OCI-LY7 (cell line): ENCODE measurements at regions not wholly inside any gene's neighbourhood (a gene's known extent, or its start where the extent isn't known, plus 50 kb on each side); places are given as distances from the start of the nearest gene placed in this dataset.
"Not testable (repeated sequence)": the region's sequence is repeated elsewhere in the genome, so short reads cannot be mapped to it uniquely, and the experiment has no call there.

Experiments
- BruUV-seq: library from RNA; stranded (reverse); fragments of 400-500 nt; replicated peaks from 2 replicates; lab custom pipeline; 2021; lab: Mats Ljungman, UMichigan
- CTCF ChIA-PET: fragments of 300-600 bp; sonication (Branson Sonifier 250); formaldehyde crosslinking; loops from one replicate; lab custom pipeline; 2022; ENCODE audit warnings: antibody characterized with exemption; ENCODE audit not compliant: unreplicated experiment; lab: Charles Lee
- POLR2A ChIA-PET: fragments of 300-600 bp; sonication (Branson Sonifier 250); formaldehyde crosslinking; loops from one replicate; lab custom pipeline; 2022; ENCODE audit warnings: antibody characterized with exemption; lab: Charles Lee
- DNase-seq: peaks from one replicate; pipeline ENCODE4 v3.0.0-alpha.2; 2015; ENCODE audit warnings: low spot score
- H2AFZ ChIP-seq: fragments of 200-600 bp; sonication (generic), shearing (Covaris generic); 2 replicates; pipeline ENCODE4 v1.6.1; 2014; ENCODE audit warnings: mild to moderate bottlenecking, antibody characterized with exemption, low read length, moderate library complexity
- H3K27ac ChIP-seq: fragments of 200-600 bp; sonication (generic); 2 replicates; pipeline ENCODE4 v1.5.1; 2014; ENCODE audit warnings: mixed run types, low read depth, mild to moderate bottlenecking, moderate library complexity, low read length, inconsistent platforms; ENCODE audit not compliant: poor library complexity, severe bottlenecking
- H3K36me3 ChIP-seq: fragments of 200-600 bp; sonication (generic); 2 replicates; pipeline ENCODE4 v1.6.1; 2014; ENCODE audit warnings: mild to moderate bottlenecking, antibody characterized with exemption, low read length, moderate library complexity, mixed read lengths; ENCODE audit not compliant: insufficient read depth
- H3K4me1 ChIP-seq: fragments of 200-600 bp; sonication (generic); 2 replicates; pipeline ENCODE4 v1.5.1; 2014; ENCODE audit warnings: mild to moderate bottlenecking, low read length; ENCODE audit not compliant: insufficient read depth, poor library complexity, severe bottlenecking
- H3K4me2 ChIP-seq: fragments of 200-600 bp; sonication (generic); 2 replicates; pipeline ENCODE4 v1.6.1; 2014; ENCODE audit warnings: mild to moderate bottlenecking, low read length
- H3K4me3 ChIP-seq: fragments of 200-600 bp; sonication (generic); 2 replicates; pipeline ENCODE4 v1.5.1; 2014; ENCODE audit warnings: mild to moderate bottlenecking, low read depth, low read length; ENCODE audit not compliant: poor library complexity, severe bottlenecking
- H3K79me2 ChIP-seq: fragments of 200-600 bp; sonication (generic); 2 replicates; pipeline ENCODE4 v1.6.1; 2016; ENCODE audit warnings: low read depth, mild to moderate bottlenecking, low read length, moderate library complexity, mixed read lengths; ENCODE audit not compliant: insufficient read depth
- H3K9me2 ChIP-seq: fragments of 200-600 bp; sonication (generic); 2 replicates; pipeline ENCODE4 v1.6.1; 2016; ENCODE audit warnings: mild to moderate bottlenecking, low read length, mixed read lengths; ENCODE audit not compliant: insufficient read depth
- H3K9me3 ChIP-seq: fragments of 200-600 bp; sonication (generic); 2 replicates; pipeline ENCODE4 v1.6.1; 2014; ENCODE audit warnings: mild to moderate bottlenecking, mixed run types, low read length, mixed read lengths
- H4K20me1 ChIP-seq: fragments of 200-600 bp; sonication (generic); 2 replicates; pipeline ENCODE4 v1.6.1; 2014; ENCODE audit warnings: mild to moderate bottlenecking, antibody characterized with exemption, low read length, moderate library complexity, mixed read lengths; ENCODE audit not compliant: insufficient read depth
- CTCF ChIP-seq: fragments of 200-600 bp; sonication (generic); conservative IDR thresholded peaks from 2 replicates; pipeline ENCODE4 v1.5.1; 2014; ENCODE audit warnings: mild to moderate bottlenecking, antibody characterized with exemption, low read length, moderate library complexity, mixed read lengths
- EZH2phosphoT487 ChIP-seq: fragments of 200-600 bp; sonication (generic); IDR thresholded peaks from 2 replicates; pipeline ENCODE4 v1.6.1; 2018; ENCODE audit warnings: low read depth, borderline replicate concordance, mild to moderate bottlenecking, mixed run types, antibody characterized with exemption, low read length, moderate library complexity, mixed read lengths
- intact Hi-C: fragments of 100-400 bp; cut with micrococcal nuclease; formaldehyde crosslinking; loops from one replicate; pipeline ENCODE4 v1.10.0; 2022; ENCODE audit not compliant: unreplicated experiment

- H3K27ac ChIP-seq, result no peak overlapping the region
- no peak overlapping the region for H3K4me3 ChIP-seq
- H3K36me3 ChIP-seq, result no peaks in the 10 kb centered on the region
- no peak overlapping the region for H3K4me2 ChIP-seq
- H2AFZ ChIP-seq, result no peak overlapping the region
- H3K4me1 ChIP-seq, result no peaks in the 10 kb centered on the region
- TF ChIP-seq CTCF (no peak), EZH2phosphoT487 (no peak)
- ChIA-PET POLR2A (interaction anchor here (1.2 kb wide), 1 partner anchor 38 kb away, joined by 5 read pairs; no protein-coding TSS in a partner anchor), CTCF (no interaction called here)
- BruUV-seq, result no TSS peak
- no peaks in the 10 kb centered on the region for H3K9me2 ChIP-seq
- intact Hi-C loops, result no loop called here
- no peaks in the 10 kb centered on the region for H4K20me1 ChIP-seq
- H3K79me2 ChIP-seq, result no peaks in the 10 kb centered on the region
- no peak for DNase-seq
- H3K9me3 ChIP-seq, result no peaks in the 10 kb centered on the region
Observed at GRCh38 chr6:144418959-144419545, 133.9 kb downstream of the UTRN start.

- Histone ChIP-seq H3K4me2 (no peak overlapping the region), H3K27ac (no peak overlapping the region), H3K36me3 (no peaks in the 10 kb centered on the region), H4K20me1 (no peaks in the 10 kb centered on the region), H2AFZ (no peak overlapping the region), H3K4me1 (no peaks in the 10 kb centered on the region), H3K9me3 (no peaks in the 10 kb centered on the region), H3K4me3 (no peak overlapping the region), H3K79me2 (no peaks in the 10 kb centered on the region), H3K9me2 (no peaks in the 10 kb centered on the region)
- no peak for DNase-seq
- intact Hi-C loops, result no loop called here
- POLR2A ChIA-PET, result no interaction called here
- no TSS peak for BruUV-seq
- TF ChIP-seq CTCF (no peak), EZH2phosphoT487 (no peak)
- CTCF ChIA-PET, result no interaction called here
Observed at GRCh38 chr6:144423167-144423566, 138.0 kb downstream of the UTRN start.

DNA sequence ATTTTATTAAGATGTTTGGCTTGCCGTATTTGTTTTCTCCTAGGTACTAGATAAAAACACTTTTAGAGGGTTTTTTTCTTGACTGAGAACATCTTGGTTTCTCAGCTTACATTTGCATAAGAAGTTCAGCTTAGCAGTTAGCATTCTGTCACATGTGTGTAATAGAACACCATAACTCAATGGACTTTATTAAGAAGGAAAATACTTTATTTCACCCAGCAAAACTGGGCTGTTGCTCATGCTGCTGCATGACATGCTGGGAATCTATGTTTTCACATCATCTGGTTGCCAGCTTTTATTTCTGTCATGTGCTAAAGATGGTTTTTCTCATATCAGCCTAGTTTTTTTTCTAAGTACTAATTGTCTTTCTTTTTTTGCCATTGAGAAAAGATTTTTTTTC lies 144.6 kb downstream of the UTRN start:
- no peak overlapping the region for H3K4me3 ChIP-seq
- H3K9me3 ChIP-seq, result no peaks in the 10 kb centered on the region
- H3K9me2 ChIP-seq, result no peaks in the 10 kb centered on the region
- TF ChIP-seq CTCF (no peak), EZH2phosphoT487 (no peak)
- no peaks in the 10 kb centered on the region for H3K4me1 ChIP-seq
- no peak overlapping the region for H2AFZ ChIP-seq
- no peak overlapping the region for H3K4me2 ChIP-seq
- BruUV-seq, result no TSS peak
- ChIA-PET CTCF (no interaction called here), POLR2A (interaction anchor here (0.9 kb wide), 1 partner anchor 20 kb away, joined by 3 read pairs; no protein-coding TSS in a partner anchor)
- H3K79me2 ChIP-seq, result no peaks in the 10 kb centered on the region
- H3K36me3 ChIP-seq, result no peaks in the 10 kb centered on the region
- H3K27ac ChIP-seq, result no peak overlapping the region
- no peaks in the 10 kb centered on the region for H4K20me1 ChIP-seq
- intact Hi-C loops, result no loop called here
- no peak for DNase-seq

DNA sequence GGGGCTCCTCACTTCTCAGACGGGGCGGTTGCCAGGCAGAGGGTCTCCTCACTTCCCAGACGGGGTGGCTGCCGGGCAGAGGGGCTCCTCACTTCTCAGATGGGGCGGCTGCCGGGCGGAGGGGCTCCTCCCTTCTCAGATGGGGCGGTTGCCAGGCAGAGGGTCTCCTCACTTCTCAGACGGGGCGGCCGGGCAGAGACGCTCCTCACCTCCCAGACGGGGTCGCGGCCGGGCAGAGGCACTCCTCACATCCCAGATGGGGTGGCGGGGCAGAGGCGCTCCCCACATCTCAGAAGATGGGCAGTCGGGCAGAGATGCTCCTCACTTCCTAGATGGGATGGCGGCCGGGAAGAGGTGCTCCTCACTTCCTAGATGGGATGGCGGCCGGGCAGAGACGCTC lies 148.3 kb downstream of the UTRN start:
- intact Hi-C loops, BruUV-seq, CTCF ChIA-PET, H3K4me1 ChIP-seq, H2AFZ ChIP-seq, H3K4me2 ChIP-seq, H3K4me3 ChIP-seq, DNase-seq, H3K9me3 ChIP-seq, H3K36me3 ChIP-seq, H3K9me2 ChIP-seq, H4K20me1 ChIP-seq, H3K79me2 ChIP-seq, H3K27ac ChIP-seq, POLR2A ChIA-PET: not testable (repeated sequence)
